ENCODE measurements at regions not wholly inside any gene's neighbourhood (a gene's known extent, or its start where the extent isn't known, plus 50 kb on each side); places are given as distances from the start of the nearest gene placed in this dataset.

DNA sequence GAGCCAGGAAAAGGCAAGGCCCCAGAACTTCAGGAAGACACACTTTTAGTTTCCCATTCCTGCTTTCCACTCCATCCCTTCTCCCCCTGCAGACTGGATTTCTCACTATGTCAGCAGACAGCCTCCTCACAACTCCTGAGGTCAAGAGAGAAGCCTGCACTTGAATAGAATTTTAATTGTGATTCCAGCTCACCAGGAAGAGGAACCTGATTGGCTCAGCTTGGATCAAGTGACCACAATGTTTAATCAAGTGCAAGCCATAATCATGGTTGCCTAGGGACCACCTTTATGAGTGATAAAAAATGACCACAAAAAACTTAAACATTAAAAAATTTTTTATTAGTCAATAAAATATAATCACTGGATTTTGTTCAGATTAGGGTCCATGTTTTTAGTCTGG is 244.7 kb upstream of the RHOBTB1 start:
- Histone ChIP-seq H3K9ac (ENCODE audit: low read depth, low read length) (no peak overlapping the region), H3K27me3 (ENCODE audit: control insufficient read depth, insufficient read depth, low read length) (no peaks in the 10 kb centered on the region), H4K5ac (ENCODE audit: low read depth, low read length) (no peak overlapping the region), H4K91ac (ENCODE audit: insufficient read depth, low read depth, low read length) (no peak overlapping the region), H3K27ac (ENCODE audit: insufficient read depth, low read length) (no peak overlapping the region), H3K18ac (ENCODE audit: low read depth, low read length) (no peak overlapping the region), H3K14ac (replicated peaks; ENCODE audit: low read depth, low read length) (no peak overlapping the region), H3K4me3 (ENCODE audit: insufficient read depth, low read depth, low read length) (no peak overlapping the region), H3K56ac (ENCODE audit: extremely low read depth, insufficient read depth, low read length) (no peak overlapping the region), H2BK20ac (ENCODE audit: low read depth, low read length) (no peak overlapping the region), H4K8ac (ENCODE audit: low read depth in 2 of 2, low read length in 2 of 2) (no peak overlapping the region), H4K20me1 (ENCODE audit: insufficient read depth, low read length) (no peaks in the 10 kb centered on the region), H3K4ac (ENCODE audit: low read depth, low read length) (no peak overlapping the region), H3K36me3 (ENCODE audit: control insufficient read depth, insufficient read depth, low read length) (no peaks in the 10 kb centered on the region), H3K23ac (ENCODE audit: low read depth, low read length) (no peak overlapping the region), H2AK5ac (ENCODE audit: low read depth, low read length) (no peak overlapping the region), H2AFZ (replicated peaks; ENCODE audit: low read length, poor library complexity) (peak overlapping the region; percentile 26), H3K9me1 (ENCODE audit: insufficient read depth, low read length) (no peaks in the 10 kb centered on the region), H2BK15ac (ENCODE audit: low read depth, low read length) (no peak overlapping the region; the same call in 2 of the 3 replicates), H2BK120ac (ENCODE audit: low read depth, low read length) (no peak overlapping the region), H2BK5ac (ENCODE audit: low read depth, low read length, poor library complexity, severe bottlenecking) (no peak overlapping the region), H3K9me3 (ENCODE audit: control insufficient read depth, insufficient read depth, low read length) (peaks cover 3% of the 10 kb centered on the region; the same call in 1 of the 2 replicates), H3K79me1 (ENCODE audit: low read depth in 1 of 2, low read length in 2 of 2) (no peaks in the 10 kb centered on the region), H3K4me1 (ENCODE audit: control insufficient read depth, insufficient read depth, low read length) (no peaks in the 10 kb centered on the region), H2AK9ac (replicated peaks; ENCODE audit: low read depth, low read length, poor library complexity) (no peak overlapping the region), H3K4me2 (ENCODE audit: low read depth, low read length) (no peak overlapping the region)
- ATAC-seq (ENCODE audit: low read depth) (no peak), DNase-seq (no peak)
- intact Hi-C loops (cut with micrococcal nuclease) (no loop called here), dilution Hi-C loops (cut with HindIII; ENCODE audit: low sequenced_read_pairs, unreplicated experiment) (no loop called here), in situ Hi-C loops (cut with MboI; ENCODE audit: low sequenced_read_pairs) (no loop called here)
- ChIA-PET CTCF (no interaction called here), POLR2A (ENCODE audit: unreplicated experiment) (no interaction called here)
- TF ChIP-seq, protein P1, sequence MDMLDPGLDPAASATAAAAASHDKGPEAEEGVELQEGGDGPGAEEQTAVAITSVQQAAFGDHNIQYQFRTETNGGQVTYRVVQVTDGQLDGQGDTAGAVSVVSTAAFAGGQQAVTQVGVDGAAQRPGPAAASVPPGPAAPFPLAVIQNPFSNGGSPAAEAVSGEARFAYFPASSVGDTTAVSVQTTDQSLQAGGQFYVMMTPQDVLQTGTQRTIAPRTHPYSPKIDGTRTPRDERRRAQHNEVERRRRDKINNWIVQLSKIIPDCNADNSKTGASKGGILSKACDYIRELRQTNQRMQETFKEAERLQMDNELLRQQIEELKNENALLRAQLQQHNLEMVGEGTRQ (IDR thresholded peaks at IDR 0.05; ENCODE audit: low read depth, low read length), result no peak
- TF ChIP-seq NFE2L2 (IDR thresholded peaks at IDR 0.05; ENCODE audit: low read depth, low read length), result no peak
- TF ChIP-seq, protein P2, sequence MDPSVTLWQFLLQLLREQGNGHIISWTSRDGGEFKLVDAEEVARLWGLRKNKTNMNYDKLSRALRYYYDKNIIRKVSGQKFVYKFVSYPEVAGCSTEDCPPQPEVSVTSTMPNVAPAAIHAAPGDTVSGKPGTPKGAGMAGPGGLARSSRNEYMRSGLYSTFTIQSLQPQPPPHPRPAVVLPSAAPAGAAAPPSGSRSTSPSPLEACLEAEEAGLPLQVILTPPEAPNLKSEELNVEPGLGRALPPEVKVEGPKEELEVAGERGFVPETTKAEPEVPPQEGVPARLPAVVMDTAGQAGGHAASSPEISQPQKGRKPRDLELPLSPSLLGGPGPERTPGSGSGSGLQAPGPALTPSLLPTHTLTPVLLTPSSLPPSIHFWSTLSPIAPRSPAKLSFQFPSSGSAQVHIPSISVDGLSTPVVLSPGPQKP (IDR thresholded peaks at IDR 0.05; ENCODE audit: borderline replicate concordance, low read depth, low read length), result no peak
- no peak for TF ChIP-seq MXI1 (IDR thresholded peaks at IDR 0.05; ENCODE audit: borderline replicate concordance, low read depth, low read length)
- no peak for TF ChIP-seq MAZ (IDR thresholded peaks at IDR 0.05; ENCODE audit: borderline replicate concordance, low read depth, low read length)
- TF ChIP-seq MAFK (IDR thresholded peaks at IDR 0.05; ENCODE audit: low read depth, low read length), result no peak
- TF ChIP-seq RCOR1 (IDR thresholded peaks at IDR 0.05; ENCODE audit: insufficient replicate concordance, low read length), result no peak
- no peak for TF ChIP-seq RFX5 (IDR thresholded peaks at IDR 0.05; ENCODE audit: low read depth, low read length)
- TF ChIP-seq, protein P3, sequence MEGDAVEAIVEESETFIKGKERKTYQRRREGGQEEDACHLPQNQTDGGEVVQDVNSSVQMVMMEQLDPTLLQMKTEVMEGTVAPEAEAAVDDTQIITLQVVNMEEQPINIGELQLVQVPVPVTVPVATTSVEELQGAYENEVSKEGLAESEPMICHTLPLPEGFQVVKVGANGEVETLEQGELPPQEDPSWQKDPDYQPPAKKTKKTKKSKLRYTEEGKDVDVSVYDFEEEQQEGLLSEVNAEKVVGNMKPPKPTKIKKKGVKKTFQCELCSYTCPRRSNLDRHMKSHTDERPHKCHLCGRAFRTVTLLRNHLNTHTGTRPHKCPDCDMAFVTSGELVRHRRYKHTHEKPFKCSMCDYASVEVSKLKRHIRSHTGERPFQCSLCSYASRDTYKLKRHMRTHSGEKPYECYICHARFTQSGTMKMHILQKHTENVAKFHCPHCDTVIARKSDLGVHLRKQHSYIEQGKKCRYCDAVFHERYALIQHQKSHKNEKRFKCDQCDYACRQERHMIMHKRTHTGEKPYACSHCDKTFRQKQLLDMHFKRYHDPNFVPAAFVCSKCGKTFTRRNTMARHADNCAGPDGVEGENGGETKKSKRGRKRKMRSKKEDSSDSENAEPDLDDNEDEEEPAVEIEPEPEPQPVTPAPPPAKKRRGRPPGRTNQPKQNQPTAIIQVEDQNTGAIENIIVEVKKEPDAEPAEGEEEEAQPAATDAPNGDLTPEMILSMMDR (conservative IDR thresholded peaks at IDR 0.05; ENCODE audit: low read depth, low read length), result no peak
- no peak for TF ChIP-seq CEBPB (IDR thresholded peaks at IDR 0.05; ENCODE audit: low read depth, low read length)
- TF ChIP-seq POLR2A (IDR thresholded peaks at IDR 0.05; ENCODE audit: low read depth, low read length), result no peak
- TF ChIP-seq CHD1 (IDR thresholded peaks at IDR 0.05; ENCODE audit: low read depth, low read length), result no peak
- TF ChIP-seq SMC3 (IDR thresholded peaks at IDR 0.05; ENCODE audit: low read depth, low read length), result no peak
- no peak for TF ChIP-seq FOS (IDR thresholded peaks at IDR 0.05; ENCODE audit: low read depth, low read length)
- no peak for TF ChIP-seq RAD21 (IDR thresholded peaks at IDR 0.05; ENCODE audit: low read length)
- TF ChIP-seq BHLHE40 (IDR thresholded peaks at IDR 0.05; ENCODE audit: low read depth, low read length), result no peak
- no TSS peak for BruUV-seq (replicated peaks)
